GM12878 (cell line): ENCODE measurements at regions not wholly inside any gene's neighbourhood (a gene's known extent, or its start where the extent isn't known, plus 50 kb on each side); places are given as distances from the start of the nearest gene placed in this dataset.

Experiments
- ATAC-seq: fragments of 200-7000 bp; cut with Tn5 transposase; 3 replicates; pipeline ENCODE4 v1.9.1; 2020; ENCODE audit warnings: mild to moderate bottlenecking, moderate library complexity
- BruUV-seq: library from RNA; stranded (reverse); fragments of 400-500 nt; replicated peaks from 2 replicates; lab custom pipeline; 2021; lab: Mats Ljungman, UMichigan
- CTCF ChIA-PET: fragments of 300-600 bp; sonication (Branson Sonifier 250); formaldehyde crosslinking; extraction: SDS; loops from one replicate; lab custom pipeline; 2021; ENCODE audit warnings: inconsistent platforms; lab: Yijun Ruan, JAX
- POLR2A ChIA-PET: fragments of 350-600 bp; formaldehyde crosslinking; extraction: SDS; loops from one replicate; lab custom pipeline; 2021; ENCODE audit warnings: inconsistent platforms; lab: Charles Lee
- RAD21 ChIA-PET: fragments of 300-600 bp; sonication (Branson Sonifier 250); formaldehyde crosslinking; loops from one replicate; lab custom pipeline; 2023; ENCODE audit warnings: antibody characterized with exemption; ENCODE audit not compliant: unreplicated experiment; lab: Charles Lee
- SMC1A ChIA-PET: fragments of 300-600 bp; sonication (Branson Sonifier 250); formaldehyde crosslinking; loops from one replicate; lab custom pipeline; 2023; ENCODE audit not compliant: unreplicated experiment, uncharacterized antibody; lab: Charles Lee
- DNase-seq: peaks from one replicate; pipeline ENCODE4 v3.0.0-alpha.2; 2011; ENCODE audit warnings: low read depth, low spot score
- FAIRE-seq: peaks from 3 replicates; lab custom pipeline; 2011; peaks lifted over from hg19 to GRCh38; lab: Jason Lieb, UNC
- H2AFZ ChIP-seq: 2 replicates; pipeline ENCODE4 v1.6.0; 2011; ENCODE audit warnings: low read depth, low read length, control low read depth; ENCODE audit not compliant: control insufficient read depth
- H3K27ac ChIP-seq: 2 replicates; pipeline ENCODE4 v1.5.1; 2011; ENCODE audit warnings: control low read depth; ENCODE audit not compliant: control insufficient read depth, insufficient read depth
- H3K27me3 ChIP-seq, 2 experiments: replicated peaks in 1 of 2; 2 replicates each; pipeline versions ENCODE4 v1.6.0 to v1.6.1; 2011; ENCODE audit warnings: low read length in 1 of 2; ENCODE audit not compliant: control insufficient read depth in 2 of 2, insufficient read depth in 2 of 2
- H3K36me3 ChIP-seq, 2 experiments: 2 replicates each; pipeline ENCODE4 v1.5.1; 2011; ENCODE audit warnings: low read length in 1 of 2; ENCODE audit not compliant: control insufficient read depth in 2 of 2, insufficient read depth in 2 of 2
- H3K4me1 ChIP-seq: 2 replicates; pipeline ENCODE4 v1.6.1; 2011; ENCODE audit warnings: mild to moderate bottlenecking, low read length, moderate library complexity, mixed read lengths; ENCODE audit not compliant: control insufficient read depth, insufficient read depth
- H3K4me2 ChIP-seq: 2 replicates; pipeline ENCODE4 v1.6.0; 2011; ENCODE audit warnings: control low read depth; ENCODE audit not compliant: control insufficient read depth, insufficient read depth
- H3K4me3 ChIP-seq: fragments of 200-600 bp; sonication (generic); 2 replicates; pipeline ENCODE4 v1.5.1; 2016
- H3K79me2 ChIP-seq: 2 replicates; pipeline ENCODE4 v1.6.0; 2011; ENCODE audit warnings: low read length; ENCODE audit not compliant: control insufficient read depth, insufficient read depth
- H3K9ac ChIP-seq: 2 replicates; pipeline ENCODE4 v1.8.0; 2011; ENCODE audit warnings: low read length, control low read depth, mixed read lengths; ENCODE audit not compliant: control insufficient read depth, insufficient read depth
- H3K9me3 ChIP-seq: replicated peaks from 3 replicates; pipeline ENCODE4 v1.5.1; 2011; ENCODE audit warnings: mild to moderate bottlenecking, low read length; ENCODE audit not compliant: control insufficient read depth, insufficient read depth
- H4K20me1 ChIP-seq: 2 replicates; pipeline ENCODE4 v1.6.0; 2011; ENCODE audit not compliant: control insufficient read depth, insufficient read depth
- CBFB ChIP-seq: IDR thresholded peaks from 2 replicates; pipeline ENCODE4 v1.6.1; 2016; ENCODE audit warnings: antibody characterized with exemption, low read depth
- CHD1 ChIP-seq: IDR thresholded peaks from 2 replicates; pipeline ENCODE4 v1.6.1; 2012; ENCODE audit warnings: low read depth, low read length, improper control_type of control experiment
- DPF2 ChIP-seq: fragments of 450-650 bp; IDR thresholded peaks from 2 replicates; pipeline ENCODE4 v1.6.1; 2017; ENCODE audit warnings: mild to moderate bottlenecking
- GATAD2B ChIP-seq: fragments of 450-650 bp; conservative IDR thresholded peaks from 2 replicates; pipeline ENCODE4 v1.6.1; 2017; ENCODE audit warnings: low read depth, mild to moderate bottlenecking, moderate library complexity
- PML ChIP-seq: IDR thresholded peaks from 2 replicates; pipeline ENCODE4 v1.6.1; 2012; ENCODE audit warnings: low read length, inconsistent platforms
- RB1 ChIP-seq: fragments of 450-650 bp; formaldehyde crosslinking; IDR thresholded peaks from 2 replicates; pipeline ENCODE4 v1.6.1; 2017; ENCODE audit warnings: mild to moderate bottlenecking, borderline replicate concordance
- SPI1 ChIP-seq: IDR thresholded peaks from 2 replicates; pipeline ENCODE4 v1.6.1; 2011; ENCODE audit warnings: low read depth, mild to moderate bottlenecking, low read length, moderate library complexity, borderline replicate concordance; ENCODE audit not compliant: insufficient read depth
- ZNF274 ChIP-seq: IDR thresholded peaks from one replicate; pipeline ENCODE4 v1.8.0; 2011; ENCODE audit not compliant: insufficient read length, insufficient read depth
- WGBS: methylation state at CpG from one replicate; pipeline ENCODE4 v1.1.6; 2016; ENCODE audit warnings: low lambda C conversion rate; ENCODE audit not compliant: insufficient replicate concordance, insufficient coverage; ENCODE audit errors: missing lambda C conversion rate; 5-methylcytosine and 5-hydroxymethylcytosine counted together
- in situ Hi-C: fragments of 300-500 bp; cut with MboI; formaldehyde crosslinking; loops from 9 replicates; pipeline ENCODE4 v1.14.3; 2018; ENCODE audit warnings: mixed read lengths
- intact Hi-C: fragments of 100-400 bp; cut with micrococcal nuclease; formaldehyde crosslinking; loops from one replicate; pipeline ENCODE4 v1.14.2; 2022; ENCODE audit not compliant: unreplicated experiment
- TF ChIP-seq, protein P1 (sequence below): fragments of 450-650 bp; IDR thresholded peaks from 2 replicates; pipeline ENCODE4 v1.6.1; 2017; ENCODE audit warnings: mild to moderate bottlenecking, moderate library complexity
- TF ChIP-seq, protein P2 (sequence below), 3 experiments: IDR thresholded peaks in 2 of 3; conservative IDR thresholded peaks in 1 of 3; 2 replicates each; pipeline ENCODE4 v1.5.1; 2011; ENCODE audit warnings: low read depth in 3 of 3, low read length in 3 of 3, mild to moderate bottlenecking in 3 of 3, control low read depth in 2 of 3, moderate library complexity in 2 of 3, inconsistent platforms in 1 of 3, mixed read lengths in 1 of 3; ENCODE audit not compliant: control insufficient read depth in 2 of 3, insufficient read depth in 1 of 3; ENCODE audit errors: extremely low read depth in 1 of 3
- TF ChIP-seq, protein P3 (sequence below): fragments of 450-650 bp; IDR thresholded peaks from 2 replicates; pipeline ENCODE4 v1.6.1; 2017; ENCODE audit warnings: borderline replicate concordance

- TF ChIP-seq, protein P1, sequence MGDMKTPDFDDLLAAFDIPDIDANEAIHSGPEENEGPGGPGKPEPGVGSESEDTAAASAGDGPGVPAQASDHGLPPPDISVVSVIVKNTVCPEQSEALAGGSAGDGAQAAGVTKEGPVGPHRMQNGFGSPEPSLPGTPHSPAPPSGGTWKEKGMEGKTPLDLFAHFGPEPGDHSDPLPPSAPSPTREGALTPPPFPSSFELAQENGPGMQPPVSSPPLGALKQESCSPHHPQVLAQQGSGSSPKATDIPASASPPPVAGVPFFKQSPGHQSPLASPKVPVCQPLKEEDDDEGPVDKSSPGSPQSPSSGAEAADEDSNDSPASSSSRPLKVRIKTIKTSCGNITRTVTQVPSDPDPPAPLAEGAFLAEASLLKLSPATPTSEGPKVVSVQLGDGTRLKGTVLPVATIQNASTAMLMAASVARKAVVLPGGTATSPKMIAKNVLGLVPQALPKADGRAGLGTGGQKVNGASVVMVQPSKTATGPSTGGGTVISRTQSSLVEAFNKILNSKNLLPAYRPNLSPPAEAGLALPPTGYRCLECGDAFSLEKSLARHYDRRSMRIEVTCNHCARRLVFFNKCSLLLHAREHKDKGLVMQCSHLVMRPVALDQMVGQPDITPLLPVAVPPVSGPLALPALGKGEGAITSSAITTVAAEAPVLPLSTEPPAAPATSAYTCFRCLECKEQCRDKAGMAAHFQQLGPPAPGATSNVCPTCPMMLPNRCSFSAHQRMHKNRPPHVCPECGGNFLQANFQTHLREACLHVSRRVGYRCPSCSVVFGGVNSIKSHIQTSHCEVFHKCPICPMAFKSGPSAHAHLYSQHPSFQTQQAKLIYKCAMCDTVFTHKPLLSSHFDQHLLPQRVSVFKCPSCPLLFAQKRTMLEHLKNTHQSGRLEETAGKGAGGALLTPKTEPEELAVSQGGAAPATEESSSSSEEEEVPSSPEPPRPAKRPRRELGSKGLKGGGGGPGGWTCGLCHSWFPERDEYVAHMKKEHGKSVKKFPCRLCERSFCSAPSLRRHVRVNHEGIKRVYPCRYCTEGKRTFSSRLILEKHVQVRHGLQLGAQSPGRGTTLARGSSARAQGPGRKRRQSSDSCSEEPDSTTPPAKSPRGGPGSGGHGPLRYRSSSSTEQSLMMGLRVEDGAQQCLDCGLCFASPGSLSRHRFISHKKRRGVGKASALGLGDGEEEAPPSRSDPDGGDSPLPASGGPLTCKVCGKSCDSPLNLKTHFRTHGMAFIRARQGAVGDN, result no peak
- TF ChIP-seq, protein P2, sequence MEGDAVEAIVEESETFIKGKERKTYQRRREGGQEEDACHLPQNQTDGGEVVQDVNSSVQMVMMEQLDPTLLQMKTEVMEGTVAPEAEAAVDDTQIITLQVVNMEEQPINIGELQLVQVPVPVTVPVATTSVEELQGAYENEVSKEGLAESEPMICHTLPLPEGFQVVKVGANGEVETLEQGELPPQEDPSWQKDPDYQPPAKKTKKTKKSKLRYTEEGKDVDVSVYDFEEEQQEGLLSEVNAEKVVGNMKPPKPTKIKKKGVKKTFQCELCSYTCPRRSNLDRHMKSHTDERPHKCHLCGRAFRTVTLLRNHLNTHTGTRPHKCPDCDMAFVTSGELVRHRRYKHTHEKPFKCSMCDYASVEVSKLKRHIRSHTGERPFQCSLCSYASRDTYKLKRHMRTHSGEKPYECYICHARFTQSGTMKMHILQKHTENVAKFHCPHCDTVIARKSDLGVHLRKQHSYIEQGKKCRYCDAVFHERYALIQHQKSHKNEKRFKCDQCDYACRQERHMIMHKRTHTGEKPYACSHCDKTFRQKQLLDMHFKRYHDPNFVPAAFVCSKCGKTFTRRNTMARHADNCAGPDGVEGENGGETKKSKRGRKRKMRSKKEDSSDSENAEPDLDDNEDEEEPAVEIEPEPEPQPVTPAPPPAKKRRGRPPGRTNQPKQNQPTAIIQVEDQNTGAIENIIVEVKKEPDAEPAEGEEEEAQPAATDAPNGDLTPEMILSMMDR (IDR thresholded peaks at IDR 0.05 in 2 of 3, conservative IDR thresholded peaks at IDR 0.05 in 1 of 3; ENCODE audit: control insufficient read depth in 2 of 3, extremely low read depth in 1 of 3, insufficient read depth in 1 of 3, low read depth in 3 of 3, low read length in 3 of 3), result no peak
- TF ChIP-seq GATAD2B (no peak), DPF2 (no peak), CHD1 (no peak)
- TF ChIP-seq, all 136 proteins: peak for 0
These were observed 588.4 kb downstream of the RFPL4B start (continued) for GRCh38 chr6:112935402-112936078.

GRCh38 chr6:112936079-112936472 is 588.9 kb downstream of the RFPL4B start:
- intact Hi-C loops, result no loop called here
- Histone ChIP-seq H3K4me1 (no peaks in the 10 kb centered on the region), H2AFZ (no peak overlapping the region)
- DNase-seq, result no peak
- WGBS, result 76% methylated on average over 7 of the region's 7 CpGs
- TF ChIP-seq, protein P3, sequence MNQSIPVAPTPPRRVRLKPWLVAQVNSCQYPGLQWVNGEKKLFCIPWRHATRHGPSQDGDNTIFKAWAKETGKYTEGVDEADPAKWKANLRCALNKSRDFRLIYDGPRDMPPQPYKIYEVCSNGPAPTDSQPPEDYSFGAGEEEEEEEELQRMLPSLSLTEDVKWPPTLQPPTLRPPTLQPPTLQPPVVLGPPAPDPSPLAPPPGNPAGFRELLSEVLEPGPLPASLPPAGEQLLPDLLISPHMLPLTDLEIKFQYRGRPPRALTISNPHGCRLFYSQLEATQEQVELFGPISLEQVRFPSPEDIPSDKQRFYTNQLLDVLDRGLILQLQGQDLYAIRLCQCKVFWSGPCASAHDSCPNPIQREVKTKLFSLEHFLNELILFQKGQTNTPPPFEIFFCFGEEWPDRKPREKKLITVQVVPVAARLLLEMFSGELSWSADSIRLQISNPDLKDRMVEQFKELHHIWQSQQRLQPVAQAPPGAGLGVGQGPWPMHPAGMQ, result no peak
- no peak for TF ChIP-seq CBFB
- no peak for TF ChIP-seq RB1
- no peak for TF ChIP-seq SPI1
- TF ChIP-seq PML, result no peak
- TF ChIP-seq ZNF274, result no peak
- TF ChIP-seq, all 136 proteins: peak for 0
- SMC1A ChIA-PET, result interaction anchor here (0.7 to 1.8 kb wide), 5 partner anchors 11 to 944 kb away, joined by 3 to 6 read pairs (median 3); no protein-coding TSS in a partner anchor
- Histone ChIP-seq H3K9me3 (no peaks in the 10 kb centered on the region), H3K79me2 (no peaks in the 10 kb centered on the region), H3K27ac (no peak overlapping the region), H4K20me1 (no peaks in the 10 kb centered on the region), H3K36me3 (no peaks in the 10 kb centered on the region), H3K9ac (no peak overlapping the region), H3K4me3 (no peak overlapping the region), H3K27me3 (no peaks in the 10 kb centered on the region), H3K4me2 (no peak overlapping the region)
- POLR2A ChIA-PET, result no interaction called here
- in situ Hi-C loops, result no loop called here
- no peak for ATAC-seq
- BruUV-seq, result no TSS peak
- CTCF ChIA-PET, result interaction anchor here (1.0 kb wide), 1 partner anchor 972 kb away, joined by 3 read pairs; no protein-coding TSS in a partner anchor
- RAD21 ChIA-PET, result interaction anchor here (1.0 kb wide), 1 partner anchor 55 kb away, joined by 3 read pairs; no protein-coding TSS in a partner anchor
- no peak for FAIRE-seq
